GM19468 (cell line): ENCODE measurements at regions not wholly inside any gene's neighbourhood (a gene's known extent, or its start where the extent isn't known, plus 50 kb on each side); places are given as distances from the start of the nearest gene placed in this dataset.
A peak's percentile ranks its signal among the peaks of the same experiment; 100 is the strongest.
"Not testable (repeated sequence)": the region's sequence is repeated elsewhere in the genome, so short reads cannot be mapped to it uniquely, and the experiment has no call there.

Experiments used
- ATAC-seq: cut with Tn5 transposase; IDR thresholded peaks from one replicate; pipeline ENCODE4 v1.9.1; 2021; ENCODE audit warnings: mild to moderate bottlenecking, moderate library complexity, moderate number of reproducible peaks; ENCODE audit not compliant: unreplicated experiment; ENCODE audit errors: extremely low read depth

DNA sequence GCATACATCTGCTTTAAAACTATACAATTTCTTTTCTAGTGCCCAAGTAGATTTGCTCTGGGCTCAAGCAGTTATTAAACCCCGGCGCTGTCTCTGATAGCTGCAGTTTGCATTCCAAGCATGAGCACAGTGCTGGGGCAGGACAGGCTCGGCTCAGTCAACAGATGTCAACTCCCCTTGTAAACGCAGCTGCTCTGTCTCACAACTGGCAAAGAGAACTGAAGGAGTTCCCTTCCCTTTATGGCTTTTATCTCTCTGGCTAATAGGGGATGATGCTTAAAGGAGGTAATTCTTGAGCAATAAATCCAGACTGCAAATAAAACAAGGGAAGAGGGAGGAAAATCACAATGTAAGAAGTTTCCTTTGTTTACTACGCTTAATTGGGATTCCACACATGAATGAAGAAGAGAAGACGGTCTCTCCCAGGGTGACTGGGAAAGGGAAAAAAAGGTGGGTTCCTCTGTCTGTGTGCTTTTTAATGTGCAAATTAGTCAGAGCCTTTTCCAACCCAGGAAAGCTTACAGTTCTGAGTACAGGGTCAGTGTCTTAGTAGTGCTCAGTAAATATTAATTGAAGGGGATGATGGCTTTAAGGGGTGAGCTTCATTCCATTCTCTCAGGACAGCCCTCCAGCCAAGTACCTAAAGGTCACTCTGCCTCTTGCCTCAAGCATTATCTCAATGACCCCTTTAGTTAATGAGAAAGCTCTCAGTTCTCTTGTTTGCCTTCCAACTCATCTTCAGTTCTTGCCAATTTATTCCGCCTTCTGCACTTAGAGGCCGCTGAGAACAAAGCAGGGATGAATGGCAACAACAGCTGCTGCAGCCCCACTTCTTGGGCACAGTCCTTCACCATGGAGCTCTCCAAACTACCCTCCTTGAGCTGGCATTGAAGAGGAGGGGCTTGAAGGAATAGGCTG is 155.7 kb upstream of the JADE1 start:
- ATAC-seq: no peak

DNA sequence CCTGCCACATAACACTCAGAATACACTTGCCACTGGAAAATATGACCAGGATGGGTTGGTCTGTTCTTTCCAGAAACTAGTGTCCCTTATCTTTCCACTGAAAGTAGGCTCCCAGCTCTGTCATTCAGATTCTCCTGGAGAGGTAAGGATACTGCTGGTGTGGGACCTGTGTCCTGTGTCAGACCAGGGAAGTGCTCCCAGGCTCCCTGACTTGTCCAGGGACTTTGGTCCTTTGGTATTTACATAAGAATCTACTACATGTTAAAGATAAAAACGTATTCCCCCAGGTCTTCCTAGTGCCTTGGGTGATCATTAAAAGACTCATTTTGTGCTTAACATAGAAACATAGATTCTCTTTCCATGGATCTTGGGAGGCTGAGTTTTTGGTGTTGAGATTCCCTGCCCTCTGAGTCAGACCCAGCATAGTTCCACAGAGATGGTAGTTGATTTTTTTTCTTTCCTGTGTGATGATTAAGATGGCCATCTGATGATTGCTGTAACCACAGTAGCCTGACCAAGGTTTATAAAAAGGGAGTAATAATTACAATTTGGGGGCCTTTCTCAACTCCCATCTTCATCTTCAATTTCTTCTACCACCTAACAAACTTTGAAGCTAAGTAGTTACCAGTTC is 159.8 kb upstream of the JADE1 start:
- ATAC-seq: no peak

DNA sequence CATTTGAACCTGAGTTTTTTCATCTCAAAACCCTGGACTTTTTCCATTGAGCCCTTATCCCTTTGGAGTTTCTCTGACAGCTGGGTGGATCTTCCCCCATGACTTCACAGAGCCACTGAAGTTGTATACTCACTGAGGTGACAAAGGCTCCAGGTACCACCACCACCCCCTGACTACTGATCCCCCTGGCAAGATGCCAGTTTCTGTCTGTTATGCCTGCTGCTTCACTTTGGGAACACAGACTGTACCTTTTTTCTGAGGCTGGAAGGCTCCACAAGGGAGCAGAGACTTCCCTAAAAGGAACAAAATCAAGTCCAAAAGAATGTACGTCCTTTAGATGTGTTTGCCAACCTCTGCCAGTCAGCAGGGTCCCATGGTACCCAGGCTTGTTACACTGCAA is 160.3 kb upstream of the JADE1 start:
- no peak for ATAC-seq

DNA sequence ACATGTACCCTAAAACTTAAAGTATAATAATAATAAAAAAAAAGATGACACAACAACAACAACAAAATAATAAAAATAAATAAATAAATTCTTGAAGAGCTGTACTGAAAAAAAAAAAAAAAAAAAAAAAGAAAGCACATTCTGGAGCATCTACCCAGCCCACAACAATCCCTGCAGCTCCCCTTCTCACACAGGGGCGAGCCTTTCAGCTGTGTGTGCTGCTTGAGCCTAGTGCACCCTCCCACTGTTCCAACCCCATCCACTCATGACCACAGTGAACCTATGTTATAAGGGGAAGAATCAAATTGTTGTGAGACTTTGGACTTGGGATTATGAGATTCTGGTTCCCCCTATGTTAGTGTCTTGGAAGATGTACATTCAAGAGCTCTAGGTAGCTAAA is 161.5 kb upstream of the JADE1 start:
- no peak for ATAC-seq

DNA sequence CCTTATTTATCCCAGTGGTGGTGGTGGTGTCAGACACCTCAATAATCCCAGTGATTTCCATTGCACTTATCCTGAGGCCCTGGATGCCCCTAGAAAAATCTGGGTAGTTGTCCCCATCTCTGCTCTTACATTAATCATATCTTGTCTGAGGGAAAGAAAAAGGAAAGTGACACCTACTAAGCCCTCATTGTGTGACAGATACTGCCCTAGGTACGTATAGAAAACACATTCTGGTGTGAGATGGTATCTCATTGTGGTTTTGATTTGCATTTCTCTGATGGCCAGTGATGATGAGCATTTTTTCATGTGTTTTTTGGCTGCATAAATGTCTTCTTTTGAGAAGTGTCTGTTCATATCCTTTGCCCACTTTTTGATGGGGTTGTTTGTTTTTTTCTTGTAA is 162.6 kb upstream of the JADE1 start:
- ATAC-seq: peak; percentile 71

DNA sequence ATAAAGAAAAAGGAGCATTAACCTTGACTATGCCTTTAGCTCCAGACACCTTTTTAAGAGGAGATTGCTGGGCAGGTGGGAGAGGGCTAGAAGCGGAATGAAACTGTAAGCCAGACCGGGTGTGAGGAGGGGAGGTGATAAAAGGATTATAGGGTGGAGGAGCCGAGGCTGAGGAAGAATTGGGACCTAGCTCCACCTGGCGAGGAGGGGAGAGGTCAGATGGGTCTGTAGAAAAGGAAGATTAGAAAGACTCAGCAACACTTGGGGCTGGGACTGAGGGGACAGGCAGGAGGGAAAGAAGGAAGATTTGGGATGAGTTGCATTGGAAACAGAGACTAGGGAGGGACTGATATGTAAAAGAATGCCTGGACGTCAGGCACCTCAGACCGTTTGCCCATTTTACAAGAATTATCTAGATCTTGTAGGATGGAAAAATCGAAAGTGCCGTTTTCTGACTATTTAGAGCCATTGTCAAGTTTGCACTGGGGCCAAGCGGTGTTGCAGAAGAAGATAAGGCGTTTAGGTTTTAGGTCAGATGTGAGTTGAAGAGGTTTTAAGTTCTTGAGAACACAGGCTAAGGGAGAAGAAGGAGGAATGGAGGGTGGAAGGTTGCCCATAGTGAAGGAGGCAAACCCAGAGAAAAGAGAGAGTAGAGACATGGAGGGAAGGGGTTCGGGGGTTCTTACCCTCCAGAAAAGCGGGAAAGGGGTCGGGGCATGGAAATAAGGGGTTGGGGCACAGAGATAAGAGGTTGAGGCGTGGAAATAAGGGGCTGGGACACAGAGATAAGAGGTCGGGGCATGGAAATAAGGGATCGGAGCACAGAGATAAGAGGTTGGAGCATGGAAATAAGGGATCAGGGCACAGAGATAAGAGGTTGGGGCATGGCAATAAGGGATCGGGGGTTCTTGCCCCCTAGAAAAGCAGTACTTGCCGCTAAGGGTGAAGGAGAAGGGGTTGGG is 164.5 kb upstream of the JADE1 start:
- not testable (repeated sequence) for ATAC-seq

DNA sequence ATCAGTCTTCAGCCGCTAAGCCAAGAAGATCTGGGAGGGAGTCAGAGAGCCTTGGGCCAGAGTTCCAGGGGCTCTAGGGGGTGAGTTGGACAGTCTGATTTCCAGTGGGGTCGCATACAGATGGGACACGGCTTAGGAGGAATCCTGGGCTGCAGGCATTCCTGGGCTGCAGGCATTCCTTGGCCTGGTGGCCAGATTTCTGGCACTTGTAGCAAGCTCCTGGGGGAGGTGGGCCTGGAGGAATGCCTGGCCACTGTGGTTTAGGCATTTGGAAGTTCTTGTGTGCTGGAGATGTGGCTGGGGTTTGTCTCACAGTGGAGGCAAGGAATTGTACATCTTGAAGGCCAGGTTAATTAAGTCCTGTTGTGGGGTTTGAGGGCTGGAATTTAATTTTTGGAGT is 165.4 kb upstream of the JADE1 start:
- not testable (repeated sequence) for ATAC-seq

DNA sequence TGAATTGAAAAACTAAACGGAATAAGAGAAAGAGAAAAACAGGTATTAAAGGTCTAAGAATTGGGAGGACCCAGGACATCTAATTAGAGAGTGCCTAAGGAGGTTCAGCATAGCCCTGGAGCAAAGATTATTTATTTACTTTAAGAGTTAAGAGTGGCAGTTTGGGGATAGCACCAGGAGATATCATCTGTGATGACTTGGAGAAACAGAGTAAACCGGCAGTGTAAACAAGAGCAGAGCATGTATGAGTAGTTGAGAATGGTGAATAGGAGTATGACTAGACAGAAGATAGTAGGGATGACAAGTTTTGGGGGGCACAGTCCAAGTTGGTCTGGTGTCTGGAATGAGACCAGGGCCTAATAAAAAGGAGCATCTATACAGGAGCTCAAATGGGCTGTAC is 167.9 kb upstream of the JADE1 start:
- ATAC-seq: not testable (repeated sequence)

DNA sequence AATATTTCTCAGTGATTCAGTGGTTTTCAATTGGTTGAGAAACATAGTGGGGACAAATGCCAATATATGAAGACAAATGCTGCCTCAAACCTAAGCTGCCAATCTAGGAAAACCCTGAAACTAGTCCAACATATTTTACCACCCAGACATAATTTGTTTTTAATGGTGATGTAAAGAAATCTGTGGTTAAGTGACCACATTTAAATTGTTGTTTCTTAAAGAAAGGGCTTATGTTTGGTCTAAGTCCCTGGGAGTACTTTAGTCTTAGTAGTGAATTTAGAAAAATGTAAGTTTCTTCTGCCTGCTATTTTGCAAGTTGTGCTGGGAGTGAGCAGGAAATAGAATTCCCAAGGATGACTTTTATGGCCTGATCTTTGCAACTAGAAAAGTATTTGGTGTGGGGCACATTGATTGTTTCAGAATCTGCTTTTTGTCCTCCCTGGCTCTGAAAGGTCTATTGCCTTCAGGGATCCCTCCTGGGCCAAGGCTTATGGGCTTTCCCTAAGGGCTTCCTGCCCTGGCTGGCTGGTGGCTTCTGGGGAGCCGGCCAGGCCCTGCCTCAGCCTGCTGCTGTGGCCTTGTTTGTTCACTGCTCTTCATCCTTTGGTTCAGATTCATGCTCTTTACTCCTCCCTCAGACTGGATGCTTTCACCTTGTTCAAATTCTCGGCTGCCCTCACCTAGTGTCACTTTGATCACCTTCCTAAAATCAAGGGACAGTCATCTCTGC is 169.8 kb upstream of the JADE1 start:
- no peak for ATAC-seq

DNA sequence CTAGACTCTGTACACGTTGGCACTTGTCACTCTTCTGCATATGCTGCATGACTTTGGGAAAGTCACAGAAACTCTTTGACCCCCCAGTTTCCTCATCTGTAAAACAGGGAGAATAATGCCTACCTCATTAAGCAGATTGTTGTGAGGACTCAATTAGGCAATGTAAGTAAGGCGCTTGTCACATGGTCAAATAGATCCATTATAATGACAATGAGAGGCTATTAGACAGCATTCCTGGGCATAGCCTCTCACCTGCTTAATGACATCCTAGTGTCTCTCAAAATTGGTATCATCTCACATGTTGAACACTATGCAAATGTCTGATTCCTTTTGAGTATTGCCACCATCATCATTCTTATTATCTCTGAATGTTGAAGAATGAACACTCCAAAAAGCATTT is 172.6 kb upstream of the JADE1 start:
- no peak for ATAC-seq

DNA sequence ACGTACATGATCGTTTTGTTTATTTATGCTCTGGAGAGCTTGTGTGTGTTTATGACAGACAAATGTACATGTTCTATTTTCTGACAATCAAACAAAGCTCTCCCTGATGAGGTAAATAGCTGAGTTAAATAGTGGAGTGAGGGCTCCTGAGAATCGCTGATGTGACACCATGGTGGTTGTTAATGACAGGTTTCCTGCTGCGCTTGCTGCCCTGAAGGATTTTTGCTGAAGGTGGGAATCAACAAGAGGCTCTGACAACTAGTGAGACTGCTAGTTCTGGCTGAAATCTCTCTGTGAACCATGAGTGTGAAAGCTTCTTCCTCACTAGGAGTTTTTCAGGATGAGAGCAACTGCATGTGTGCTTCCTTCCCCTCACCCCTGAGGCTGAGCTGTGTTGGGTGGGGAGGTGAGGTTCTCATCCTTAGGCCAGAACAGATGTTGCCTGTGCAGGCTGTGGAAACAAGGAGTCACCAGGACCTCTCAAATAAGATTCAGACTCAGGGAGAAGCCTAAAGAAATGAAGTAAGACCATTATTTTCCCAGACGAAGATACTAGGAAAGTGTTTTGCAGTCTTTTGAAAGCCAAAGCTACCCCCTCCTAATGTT is 173.4 kb upstream of the JADE1 start:
- no peak for ATAC-seq

DNA sequence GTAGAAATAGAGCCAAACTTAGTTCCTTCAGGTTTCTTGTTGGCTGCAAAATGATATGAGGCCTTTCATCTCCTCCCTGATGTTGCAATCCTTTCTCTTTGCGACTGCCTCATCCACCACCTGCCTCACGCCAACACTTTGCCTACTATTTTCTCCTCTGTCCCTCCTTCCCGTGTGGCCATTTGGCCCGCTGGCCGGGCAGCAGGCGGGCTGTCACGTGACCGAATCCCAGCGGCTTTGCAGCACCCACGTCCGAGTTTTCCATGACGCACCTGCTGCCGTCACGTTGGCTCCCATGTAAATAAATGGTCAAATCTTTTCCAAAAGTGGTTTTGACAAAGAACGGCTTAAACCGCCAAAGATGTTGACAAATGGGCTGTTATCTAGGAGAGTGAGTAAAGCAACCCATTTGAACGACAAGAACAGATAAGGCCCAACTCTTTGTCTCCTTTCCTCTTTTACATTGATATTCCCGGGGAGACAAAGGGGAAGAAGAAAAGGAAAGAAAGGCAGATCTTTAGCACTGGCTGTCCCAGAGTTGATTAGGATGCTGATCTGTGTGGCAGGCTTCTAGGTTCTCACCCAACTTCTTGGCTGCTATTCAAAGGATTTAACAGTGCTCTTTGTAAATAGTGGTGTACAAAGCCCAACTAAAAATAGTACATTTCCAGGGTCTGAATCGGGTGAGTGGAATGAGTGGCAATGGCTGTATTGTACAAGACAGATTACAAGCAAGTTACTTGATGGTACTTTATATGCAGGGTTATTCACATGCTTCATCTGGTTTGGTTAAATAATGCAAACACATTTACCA is 174.2 kb upstream of the JADE1 start:
- ATAC-seq: no peak

DNA sequence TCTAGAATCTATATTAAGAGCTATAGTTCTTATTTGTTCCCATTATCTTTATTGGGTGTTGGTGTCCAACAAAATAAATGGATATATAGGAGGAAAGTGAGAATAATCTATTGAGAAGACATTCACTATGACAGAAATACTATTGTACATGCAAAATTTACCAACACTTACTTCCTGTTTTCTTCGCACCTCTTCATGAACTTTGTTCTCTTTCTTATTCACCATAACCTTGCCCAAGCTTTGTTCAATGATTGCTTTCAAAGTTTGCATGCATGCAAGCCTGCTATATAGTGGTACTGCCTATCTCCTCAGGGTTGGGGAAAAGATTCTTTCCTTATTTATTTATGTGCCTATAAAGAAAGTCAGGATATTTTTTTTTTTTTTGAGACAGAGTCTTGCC is 176.4 kb upstream of the JADE1 start:
- ATAC-seq: peak; percentile 37

DNA sequence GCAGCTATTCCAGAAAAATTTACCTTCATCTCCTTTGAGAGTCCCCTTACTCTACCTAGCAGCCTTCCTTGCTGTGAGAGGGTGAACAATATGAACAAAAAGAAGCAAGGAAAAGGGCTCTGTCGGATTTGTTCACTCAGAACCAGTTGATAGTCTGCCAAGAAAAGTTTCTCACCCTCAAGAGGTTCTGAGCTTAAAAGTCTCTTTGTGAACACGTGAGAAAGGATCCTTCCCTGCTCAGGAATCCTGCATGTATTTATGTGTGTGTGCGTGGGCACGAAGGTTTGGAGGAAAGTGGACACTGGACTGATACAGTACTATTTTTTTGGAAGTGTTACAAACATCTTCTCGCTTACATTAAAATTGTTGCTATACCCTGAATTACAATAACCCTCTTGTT is 178.6 kb upstream of the JADE1 start:
- ATAC-seq: no peak

DNA sequence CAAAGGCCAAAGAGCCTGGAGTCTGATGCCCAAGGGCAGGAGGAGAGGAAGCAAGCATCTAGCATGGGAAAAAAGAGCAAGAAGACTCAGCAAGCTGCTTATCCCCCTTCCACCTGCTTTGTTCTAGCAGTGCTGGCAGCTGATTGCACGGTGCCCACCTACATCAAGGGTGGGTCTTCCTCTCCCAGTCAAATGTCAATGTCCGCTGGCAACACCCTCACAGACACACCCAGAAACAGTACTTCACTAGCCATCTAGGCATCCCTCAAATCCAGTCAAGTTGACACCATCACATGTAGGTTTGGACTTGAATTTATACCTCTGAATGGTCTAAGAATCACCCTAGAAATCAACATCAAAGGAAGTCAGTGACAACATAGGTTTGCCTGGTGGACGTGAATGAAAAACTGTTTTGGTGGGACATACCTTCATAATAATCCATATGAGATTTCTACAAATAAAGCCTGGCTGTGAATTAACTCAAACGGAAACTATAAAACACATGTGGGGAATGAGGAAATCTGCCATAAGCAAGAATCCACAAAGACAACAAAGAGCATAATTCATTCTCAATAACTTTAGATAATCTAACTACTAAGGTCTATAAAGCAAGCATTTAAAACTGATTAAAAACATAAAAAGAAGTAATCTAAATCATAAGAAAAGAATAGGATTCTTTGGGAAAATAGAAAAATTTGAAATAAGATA is 185.8 kb upstream of the JADE1 start:
- ATAC-seq: no peak

DNA sequence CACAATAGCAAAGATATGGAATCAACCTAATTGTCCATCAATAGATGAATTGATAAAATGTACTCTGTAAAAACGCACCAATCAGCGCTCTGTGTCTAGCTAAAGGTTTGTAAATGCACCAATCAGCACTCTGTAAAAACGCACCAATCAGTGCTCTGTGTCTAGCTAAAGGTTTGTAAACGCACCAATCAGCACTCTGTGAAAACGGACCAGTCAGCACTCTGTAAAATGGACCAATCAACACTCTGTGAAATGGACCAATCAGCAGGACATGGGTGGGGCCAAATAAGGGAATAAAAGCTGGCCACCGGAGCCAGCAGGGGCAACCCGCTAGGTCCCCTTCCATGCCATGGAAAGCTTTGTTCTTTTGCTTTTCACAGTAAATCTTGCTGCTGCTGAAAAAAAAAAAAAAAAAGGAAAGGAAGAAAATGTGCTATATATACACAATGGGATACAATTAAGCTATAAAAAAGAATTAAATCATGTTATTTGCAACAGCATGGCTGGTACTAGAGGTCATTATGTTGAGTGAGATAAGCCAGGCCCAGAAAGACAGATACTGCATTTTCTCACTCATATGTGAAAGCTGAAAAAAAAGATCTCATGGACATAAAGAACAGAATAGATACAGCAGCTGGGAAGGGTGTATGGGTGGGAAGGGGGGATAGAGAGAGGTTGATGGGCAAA is 189.1 kb upstream of the JADE1 start:
- not testable (repeated sequence) for ATAC-seq

DNA sequence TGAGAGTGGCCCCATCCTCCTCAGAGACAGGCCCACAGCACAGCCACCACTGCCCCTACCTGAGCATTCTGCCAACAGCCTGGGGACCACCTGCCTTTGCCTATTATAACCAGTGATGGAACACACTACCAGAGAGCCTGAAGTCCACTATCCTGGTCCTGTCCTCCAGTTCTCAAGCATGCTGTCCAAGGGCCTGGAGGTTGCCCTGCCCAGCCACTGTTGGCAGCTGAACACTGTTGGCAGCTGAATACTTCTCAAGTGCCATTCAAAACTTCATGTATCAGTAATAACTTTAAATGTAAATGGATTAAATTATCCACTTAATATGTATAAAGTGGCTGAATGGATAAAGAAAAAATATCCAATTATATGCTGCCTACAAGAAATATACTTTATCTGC is 194.3 kb upstream of the JADE1 start:
- no peak for ATAC-seq

DNA sequence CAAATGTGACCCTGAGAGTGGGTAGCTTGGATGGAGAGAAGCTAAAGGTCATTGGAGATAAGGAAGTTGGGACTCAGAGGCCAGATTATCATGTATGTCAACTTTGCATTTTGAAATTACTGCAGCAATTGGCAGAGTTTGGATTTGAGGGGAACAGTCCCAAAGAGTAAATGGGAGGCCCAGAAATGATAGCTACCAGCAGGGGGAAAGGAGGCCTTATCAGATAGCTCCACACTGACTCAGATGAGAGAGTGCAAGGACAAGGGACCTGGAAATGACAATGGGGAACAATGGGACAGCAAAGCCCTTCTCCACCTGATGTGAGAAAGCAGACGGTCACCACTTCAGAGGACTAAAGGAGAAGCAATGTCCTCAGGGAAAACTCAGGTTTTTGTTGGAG is 201.5 kb upstream of the JADE1 start:
- no peak for ATAC-seq
